HepG2 (cell line): ENCODE measurements at regions not wholly inside any gene's neighbourhood (a gene's known extent, or its start where the extent isn't known, plus 50 kb on each side); places are given as distances from the start of the nearest gene placed in this dataset.

Experiments used
- ATAC-seq: fragments of 200-7000 bp; cut with Tn5 transposase; 3 replicates; pipeline ENCODE4 v1.9.1; 2020; ENCODE audit warnings: mild to moderate bottlenecking, moderate library complexity
- BruUV-seq: library from RNA; stranded (reverse); fragments of 400-500 nt; replicated peaks from 2 replicates; lab custom pipeline; 2021; lab: Mats Ljungman, UMichigan
- CTCF ChIA-PET: fragments of 300-600 bp; formaldehyde crosslinking; extraction: SDS; loops from one replicate; lab custom pipeline; 2021; ENCODE audit warnings: low total read pairs, inconsistent platforms, low intra/inter-chr PET ratio; lab: Yijun Ruan, JAX
- POLR2A ChIA-PET: fragments of 350-600 bp; sonication (Branson Sonifier 250); formaldehyde crosslinking; loops from one replicate; lab custom pipeline; 2020; ENCODE audit warnings: antibody characterized with exemption, inconsistent platforms; lab: Yijun Ruan, JAX
- DNase-seq: peaks from one replicate; pipeline ENCODE4 v3.0.0-alpha.2; 2015; ENCODE audit warnings: low spot score
- FAIRE-seq: peaks from 3 replicates; lab custom pipeline; 2011; peaks lifted over from hg19 to GRCh38; lab: Jason Lieb, UNC
- H2AFZ ChIP-seq: one replicate; pipeline ENCODE4 v1.6.1; 2011; ENCODE audit warnings: low read length, inconsistent platforms
- H3K27ac ChIP-seq: fragments of 300-600 bp; 3 replicates; pipeline ENCODE4 v1.8.0; 2011; ENCODE audit warnings: mixed run types, mild to moderate bottlenecking, mixed read lengths, low read length, inconsistent platforms; ENCODE audit not compliant: insufficient read depth; ENCODE audit errors: extremely low read length
- H3K27me3 ChIP-seq, 2 experiments: fragments of 200-600 bp in 1 of 2; 2 replicates in 1 of 2; 3 replicates in 1 of 2; pipeline versions ENCODE4 v1.6.0 to v1.8.0; 2011; ENCODE audit warnings: low read length in 2 of 2, mild to moderate bottlenecking in 2 of 2, moderate library complexity in 2 of 2, inconsistent platforms in 1 of 2; ENCODE audit not compliant: insufficient read depth in 2 of 2, control insufficient read depth in 1 of 2
- H3K36me3 ChIP-seq, 2 experiments: fragments of 200-600 bp in 1 of 2; replicated peaks in 1 of 2; 2 replicates in 1 of 2; 3 replicates in 1 of 2; pipeline versions ENCODE4 v1.5.1 to v1.8.0; 2011; ENCODE audit warnings: low read length in 2 of 2, inconsistent platforms in 1 of 2; ENCODE audit not compliant: insufficient read depth in 2 of 2, control insufficient read depth in 1 of 2
- H3K4me1 ChIP-seq: 2 replicates; pipeline ENCODE4 v1.5.1; 2012; ENCODE audit warnings: low read length, inconsistent platforms; ENCODE audit not compliant: insufficient read depth
- H3K4me2 ChIP-seq: 2 replicates; pipeline ENCODE4 v1.6.0; 2011; ENCODE audit warnings: low read depth, low read length, inconsistent platforms
- H3K4me3 ChIP-seq, 3 experiments: fragments of 200-600 bp in 1 of 3; sonication (generic), shearing (Covaris generic) in 1 of 3; replicated peaks in 1 of 3; 2 replicates each; pipeline ENCODE4 v1.5.1; 2011 to 2016; ENCODE audit warnings: low read length in 3 of 3, inconsistent platforms in 2 of 3, low read depth in 2 of 3, mild to moderate bottlenecking in 2 of 3, control low read depth in 1 of 3, mixed read lengths in 1 of 3; ENCODE audit not compliant: insufficient read depth in 1 of 3
- H3K79me2 ChIP-seq: one replicate; pipeline ENCODE4 v1.6.1; 2011; ENCODE audit warnings: low read length, inconsistent platforms; ENCODE audit not compliant: insufficient read depth
- H3K9ac ChIP-seq: 2 replicates; pipeline ENCODE4 v1.6.0; 2011; ENCODE audit warnings: mild to moderate bottlenecking, low read depth, low read length, inconsistent platforms; ENCODE audit not compliant: insufficient read depth
- H3K9me3 ChIP-seq: 2 replicates; pipeline ENCODE4 v1.5.1; 2012; ENCODE audit warnings: mild to moderate bottlenecking, low read length
- H4K20me1 ChIP-seq: 2 replicates; pipeline ENCODE4 v1.6.0; 2011; ENCODE audit warnings: inconsistent platforms, mild to moderate bottlenecking, low read length, moderate library complexity; ENCODE audit not compliant: insufficient read depth
- GABPA ChIP-seq, 2 experiments: IDR thresholded peaks; 2 replicates each; pipeline ENCODE4 v1.6.1; 2011 to 2016; ENCODE audit warnings: low read depth in 2 of 2, low read length in 1 of 2, missing biosample characterization in 1 of 2, missing genetic modification characterization in 1 of 2
- MEF2D ChIP-seq: sonication (generic); formaldehyde crosslinking; IDR thresholded peaks from 2 replicates; pipeline ENCODE4 v1.5.1; 2020; ENCODE audit warnings: mild to moderate bottlenecking, missing genetic modification reagents
- MTF1 ChIP-seq: sonication (generic); formaldehyde crosslinking; IDR thresholded peaks from 2 replicates; pipeline ENCODE4 v1.5.0; 2020; ENCODE audit warnings: missing genetic modification reagents
- SPEN ChIP-seq: sonication (generic); formaldehyde crosslinking; IDR thresholded peaks from 2 replicates; pipeline ENCODE4 v1.5.1; 2020; ENCODE audit warnings: low read depth, mild to moderate bottlenecking, missing genetic modification reagents
- ZNF607 ChIP-seq: sonication (generic); formaldehyde crosslinking; IDR thresholded peaks from 2 replicates; pipeline ENCODE4 v1.5.1; 2020; ENCODE audit warnings: missing genetic modification reagents, mild to moderate bottlenecking, borderline replicate concordance
- WGBS: methylation state at CpG from one replicate; pipeline ENCODE4 v1.1.6; 2017; ENCODE audit warnings: low lambda C conversion rate; 5-methylcytosine and 5-hydroxymethylcytosine counted together
- in situ Hi-C: cut with HindIII; loops from 2 replicates; pipeline ENCODE4 v1.10.0; 2017; ENCODE audit warnings: low pct_unique_long_range_greater_than_20kb; ENCODE audit not compliant: extremely low pct_ligation_motif_present
- intact Hi-C: fragments of 100-400 bp; cut with micrococcal nuclease; formaldehyde crosslinking; loops from one replicate; pipeline ENCODE4 v1.10.0; 2022; ENCODE audit not compliant: unreplicated experiment
- TF ChIP-seq, protein P1 (sequence below): sonication (generic); formaldehyde crosslinking; IDR thresholded peaks from 2 replicates; pipeline ENCODE4 v1.4.0; 2020; ENCODE audit warnings: missing genetic modification reagents, borderline replicate concordance
- TF ChIP-seq, protein P2 (sequence below): sonication (generic); formaldehyde crosslinking; IDR thresholded peaks from 2 replicates; pipeline ENCODE4 v1.8.0; 2022; ENCODE audit warnings: missing genetic modification reagents, mild to moderate bottlenecking, borderline replicate concordance
- TF ChIP-seq, protein P3 (sequence below): sonication (generic); formaldehyde crosslinking; IDR thresholded peaks from 2 replicates; pipeline ENCODE4 v1.4.0; 2020; ENCODE audit warnings: missing genetic modification reagents; ENCODE audit errors: not compliant biosample characterization

DNA sequence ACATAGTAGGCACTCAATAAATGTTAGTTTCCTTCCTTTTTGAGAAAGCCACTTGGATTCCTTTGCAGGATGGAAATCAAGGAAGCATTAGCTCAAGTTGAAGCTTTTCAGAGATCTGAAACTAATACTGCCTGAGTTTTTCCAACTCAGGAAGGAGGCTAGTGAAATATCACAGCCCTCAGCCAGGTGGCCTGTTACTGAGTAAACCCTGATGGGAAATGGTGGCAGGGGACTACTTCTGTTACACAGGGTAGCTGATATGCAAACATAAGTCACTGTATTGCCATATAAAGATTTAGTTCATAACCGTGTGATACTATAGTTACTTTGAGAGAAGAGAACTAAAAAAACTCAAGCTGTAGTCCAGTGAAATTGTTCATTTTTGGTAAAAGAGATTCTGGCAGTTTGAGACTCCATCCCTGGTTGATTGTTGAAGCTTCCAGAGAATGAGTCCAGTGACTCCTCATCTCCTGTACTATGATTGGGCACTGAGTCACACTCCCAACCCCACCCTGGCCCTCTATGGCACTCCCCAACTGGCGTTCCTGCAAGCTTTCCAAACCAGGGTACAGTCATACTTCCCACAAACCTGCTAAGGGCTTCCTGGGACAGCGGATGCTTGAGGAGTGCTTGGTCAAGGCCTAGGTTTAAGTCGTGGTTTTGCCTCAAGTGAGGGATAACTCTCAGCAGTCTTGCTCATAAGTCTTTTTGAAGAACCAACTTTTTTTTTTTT, 81.8 kb downstream of the MID1IP1 start:
- no TSS peak for BruUV-seq
- Histone ChIP-seq H3K4me2 (no peak overlapping the region), H3K4me3 (no peak overlapping the region), H3K36me3 (no peaks in the 10 kb centered on the region), H3K27me3 (no peaks in the 10 kb centered on the region), H3K9me3 (no peaks in the 10 kb centered on the region), H2AFZ (no peak overlapping the region), H3K4me1 (peaks cover 14% of the 10 kb centered on the region), H3K9ac (no peak overlapping the region), H3K79me2 (no peaks in the 10 kb centered on the region), H3K27ac (no peak overlapping the region), H4K20me1 (no peaks in the 10 kb centered on the region)
- ATAC-seq (no peak), DNase-seq (no peak), FAIRE-seq (no peak)
- 24% methylated on average over 2 of the region's 4 CpGs for whole genome bisulfite sequencing
- intact Hi-C loops = no loop called here
- ChIA-PET CTCF (no interaction called here), POLR2A (no interaction called here)
- TF ChIP-seq MTF1 (CRISPR knock-in tag) (no peak), MEF2D (CRISPR knock-in tag) (no peak), ZNF607 (CRISPR knock-in tag) (no peak), GABPA (IDR thresholded peaks at IDR 0.05; ENCODE audit: low read depth, low read length) (no peak), GABPA (CRISPR knock-in tag; IDR thresholded peaks at IDR 0.05; ENCODE audit: low read depth) (no peak), SPEN (no peak)
- TF ChIP-seq, protein P1, sequence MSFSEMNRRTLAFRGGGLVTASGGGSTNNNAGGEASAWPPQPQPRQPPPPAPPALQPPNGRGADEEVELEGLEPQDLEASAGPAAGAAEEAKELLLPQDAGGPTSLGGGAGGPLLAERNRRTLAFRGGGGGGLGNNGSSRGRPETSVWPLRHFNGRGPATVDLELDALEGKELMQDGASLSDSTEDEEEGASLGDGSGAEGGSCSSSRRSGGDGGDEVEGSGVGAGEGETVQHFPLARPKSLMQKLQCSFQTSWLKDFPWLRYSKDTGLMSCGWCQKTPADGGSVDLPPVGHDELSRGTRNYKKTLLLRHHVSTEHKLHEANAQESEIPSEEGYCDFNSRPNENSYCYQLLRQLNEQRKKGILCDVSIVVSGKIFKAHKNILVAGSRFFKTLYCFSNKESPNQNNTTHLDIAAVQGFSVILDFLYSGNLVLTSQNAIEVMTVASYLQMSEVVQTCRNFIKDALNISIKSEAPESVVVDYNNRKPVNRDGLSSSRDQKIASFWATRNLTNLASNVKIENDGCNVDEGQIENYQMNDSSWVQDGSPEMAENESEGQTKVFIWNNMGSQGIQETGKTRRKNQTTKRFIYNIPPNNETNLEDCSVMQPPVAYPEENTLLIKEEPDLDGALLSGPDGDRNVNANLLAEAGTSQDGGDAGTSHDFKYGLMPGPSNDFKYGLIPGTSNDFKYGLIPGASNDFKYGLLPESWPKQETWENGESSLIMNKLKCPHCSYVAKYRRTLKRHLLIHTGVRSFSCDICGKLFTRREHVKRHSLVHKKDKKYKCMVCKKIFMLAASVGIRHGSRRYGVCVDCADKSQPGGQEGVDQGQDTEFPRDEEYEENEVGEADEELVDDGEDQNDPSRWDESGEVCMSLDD (CRISPR knock-in tag) = no peak
- TF ChIP-seq, protein P2, sequence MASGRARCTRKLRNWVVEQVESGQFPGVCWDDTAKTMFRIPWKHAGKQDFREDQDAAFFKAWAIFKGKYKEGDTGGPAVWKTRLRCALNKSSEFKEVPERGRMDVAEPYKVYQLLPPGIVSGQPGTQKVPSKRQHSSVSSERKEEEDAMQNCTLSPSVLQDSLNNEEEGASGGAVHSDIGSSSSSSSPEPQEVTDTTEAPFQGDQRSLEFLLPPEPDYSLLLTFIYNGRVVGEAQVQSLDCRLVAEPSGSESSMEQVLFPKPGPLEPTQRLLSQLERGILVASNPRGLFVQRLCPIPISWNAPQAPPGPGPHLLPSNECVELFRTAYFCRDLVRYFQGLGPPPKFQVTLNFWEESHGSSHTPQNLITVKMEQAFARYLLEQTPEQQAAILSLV (CRISPR knock-in tag) = no peak
- TF ChIP-seq, protein P3, sequence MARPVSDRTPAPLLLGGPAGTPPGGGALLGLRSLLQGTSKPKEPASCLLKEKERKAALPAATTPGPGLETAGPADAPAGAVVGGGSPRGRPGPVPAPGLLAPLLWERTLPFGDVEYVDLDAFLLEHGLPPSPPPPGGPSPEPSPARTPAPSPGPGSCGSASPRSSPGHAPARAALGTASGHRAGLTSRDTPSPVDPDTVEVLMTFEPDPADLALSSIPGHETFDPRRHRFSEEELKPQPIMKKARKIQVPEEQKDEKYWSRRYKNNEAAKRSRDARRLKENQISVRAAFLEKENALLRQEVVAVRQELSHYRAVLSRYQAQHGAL (CRISPR knock-in tag) = no peak
- in situ Hi-C loops = no loop called here
